ENCODE measurements at regions not wholly inside any gene's neighbourhood (a gene's known extent, or its start where the extent isn't known, plus 50 kb on each side); places are given as distances from the start of the nearest gene placed in this dataset.

- DNase-seq = no peak
Observed at GRCh38 chr4:182169572-182169971, 73.6 kb upstream of the TENM3 start.

DNA sequence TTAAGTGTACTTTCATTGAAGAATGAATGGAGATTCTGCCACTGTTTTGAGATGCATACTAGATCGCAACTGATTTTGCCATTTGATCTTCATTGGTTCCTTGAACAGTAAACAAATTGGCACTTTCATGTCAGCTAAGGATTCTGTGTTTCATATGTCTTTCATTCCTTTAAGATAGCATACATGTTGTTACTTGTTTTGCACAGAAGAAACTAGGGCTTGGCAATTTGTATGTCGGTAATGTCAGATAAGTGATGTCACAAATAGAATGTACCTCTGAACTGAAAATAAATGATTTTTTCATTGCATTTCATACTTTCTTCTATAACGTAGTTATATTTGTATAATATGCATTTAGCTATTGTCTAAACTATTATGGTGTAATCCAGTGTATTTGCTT, 73.2 kb upstream of the TENM3 start:
- DNase-seq = no peak

DNA sequence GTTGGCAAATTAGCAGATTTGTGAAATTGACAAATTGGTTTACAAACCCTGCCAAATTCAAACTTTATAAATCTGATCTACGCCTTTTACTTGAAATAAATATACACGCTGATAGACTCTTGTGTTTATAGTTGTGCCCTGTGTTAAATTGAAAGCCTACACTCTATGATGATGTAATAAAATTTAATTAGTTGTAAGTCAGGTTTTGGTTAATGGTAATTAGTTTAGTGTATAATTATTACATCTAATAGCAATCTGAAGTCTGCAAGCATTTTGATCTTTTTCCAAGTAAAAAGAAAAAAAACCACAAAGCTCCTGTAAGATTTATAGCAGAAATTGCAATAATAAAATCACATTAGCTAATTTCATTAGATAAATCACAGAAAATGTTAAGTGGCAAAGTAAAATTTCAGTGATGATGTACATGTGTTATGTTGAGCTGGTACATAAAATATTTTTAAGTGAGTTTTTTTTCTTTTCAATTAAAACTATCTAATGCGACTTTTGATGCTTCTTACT, 72.7 kb upstream of the TENM3 start:
- no peak for DNase-seq

DNA sequence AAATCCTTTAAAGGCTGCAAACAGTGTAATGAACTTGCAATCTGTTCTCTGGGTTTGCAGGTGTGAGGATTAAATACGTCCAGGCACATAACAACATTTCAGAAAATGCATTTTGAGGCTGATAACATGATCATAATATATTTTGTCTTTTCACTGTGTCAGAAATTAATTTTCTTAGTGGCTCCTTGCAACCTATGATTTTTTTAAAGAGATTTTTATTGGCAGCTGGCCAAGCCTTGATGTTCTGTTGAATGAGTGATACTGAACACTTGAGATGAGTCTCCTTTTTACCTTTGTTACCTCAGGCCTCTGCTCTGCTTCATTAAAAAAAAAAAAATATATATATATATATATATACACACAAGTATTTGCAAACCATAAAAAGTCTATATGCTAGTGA, 68.2 kb upstream of the TENM3 start:
- DNase-seq = no peak

DNA sequence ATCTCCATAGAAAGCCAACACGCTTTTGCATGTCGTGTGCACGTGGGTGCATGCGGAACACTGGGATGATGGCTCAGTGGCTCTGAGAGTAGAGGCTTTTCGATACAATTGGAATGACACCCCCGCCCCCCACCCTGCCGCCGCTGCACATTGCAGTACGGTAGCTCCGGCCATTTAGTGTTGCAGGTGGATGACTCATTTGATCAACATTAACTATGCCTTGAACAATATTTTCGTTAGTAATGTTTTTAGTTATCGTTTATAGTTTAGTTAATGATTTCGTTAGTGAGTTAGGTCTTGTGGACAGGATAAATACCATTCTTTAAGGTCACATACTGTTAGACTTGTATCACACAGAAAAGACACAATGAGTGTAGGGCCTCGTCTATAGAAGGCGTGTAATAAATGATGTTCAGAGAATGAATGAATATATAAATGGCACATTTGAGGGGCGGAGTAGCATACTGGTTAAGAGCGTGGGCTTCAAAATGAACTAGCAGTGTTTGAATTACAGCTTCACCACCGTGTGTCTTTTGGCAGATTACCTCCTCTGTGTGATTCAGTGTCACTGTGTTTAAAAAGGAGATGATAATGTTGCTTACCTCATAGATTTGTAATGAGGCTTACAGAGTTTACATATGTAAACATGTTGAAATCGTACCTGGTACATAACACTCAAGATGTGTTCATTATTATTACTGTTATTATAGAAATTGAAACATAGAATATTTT, 67.2 kb upstream of the TENM3 start:
- no peak for DNase-seq

- no peak for DNase-seq
Observed at GRCh38 chr4:182177166-182177565, 66.0 kb upstream of the TENM3 start.

- DNase-seq = no peak
Observed at GRCh38 chr4:182179105-182179504, 64.1 kb upstream of the TENM3 start.

- DNase-seq = no peak
Observed at GRCh38 chr4:182179751-182180150, 63.5 kb upstream of the TENM3 start.

GRCh38 chr4:182185491-182185890, 57.7 kb upstream of the TENM3 start:
- no peak for DNase-seq

DNA sequence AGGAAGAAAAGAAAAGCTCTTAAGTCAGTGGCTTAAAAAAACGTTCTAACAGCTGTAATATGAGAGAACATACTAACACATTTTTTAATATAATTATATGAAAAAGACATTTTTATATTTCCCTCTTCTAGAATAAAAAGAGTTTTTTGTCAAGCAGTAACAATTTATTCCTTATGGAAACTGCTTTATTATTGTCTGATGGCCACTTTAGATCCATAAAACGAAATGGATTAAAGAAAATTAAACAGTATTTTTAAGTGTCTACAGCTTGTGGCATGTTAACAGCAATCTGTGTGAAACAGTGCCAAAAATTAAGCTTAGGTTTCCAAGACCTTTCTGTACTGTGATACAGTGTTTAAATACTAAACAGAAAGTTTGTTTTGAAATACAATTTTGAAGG, 55.5 kb upstream of the TENM3 start:
- no peak for DNase-seq

DNA sequence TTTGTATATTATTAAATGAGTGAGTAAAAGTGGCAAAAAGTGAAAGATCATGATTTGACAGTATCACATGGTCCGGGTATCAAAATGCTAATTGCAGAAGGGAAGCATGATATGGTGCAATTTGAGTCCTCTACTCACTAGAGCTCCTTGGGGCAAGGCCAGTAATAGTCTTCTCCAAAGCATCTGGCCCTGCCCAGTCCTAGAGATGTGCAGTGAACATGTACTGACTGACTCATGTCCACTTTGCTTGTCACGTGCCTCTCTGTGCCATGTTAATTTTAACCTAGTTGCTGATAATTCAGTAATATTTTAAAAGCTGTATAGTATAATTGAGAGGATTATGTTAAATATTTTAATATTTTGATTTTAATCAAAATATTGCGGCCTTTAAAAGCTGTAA, 54.6 kb upstream of the TENM3 start:
- DNase-seq = no peak

- no peak for DNase-seq
Observed at GRCh38 chr4:182189103-182189878, 53.9 kb upstream of the TENM3 start.

DNA sequence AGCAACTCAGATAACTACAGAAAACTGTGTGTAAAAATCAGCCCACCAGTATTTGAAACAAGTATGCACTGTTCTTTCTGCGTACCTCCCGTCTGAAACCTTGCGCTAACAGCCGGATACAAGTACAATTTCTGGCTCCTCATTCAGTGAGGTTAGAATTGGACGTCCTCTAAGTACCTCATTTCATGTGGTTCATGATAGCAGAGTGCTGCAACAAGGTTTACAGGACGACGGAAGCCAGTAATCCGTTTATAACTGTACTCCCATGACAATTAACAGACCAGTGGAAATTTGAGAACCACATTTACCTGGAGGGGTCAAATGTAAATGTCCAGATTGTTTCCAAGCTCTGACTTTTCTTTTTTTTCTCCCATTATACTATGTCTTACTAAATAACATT, 52.9 kb upstream of the TENM3 start:
- DNase-seq = no peak

- DNase-seq = no peak
Observed at GRCh38 chr4:182192511-182193181, 50.6 kb upstream of the TENM3 start.

DNA sequence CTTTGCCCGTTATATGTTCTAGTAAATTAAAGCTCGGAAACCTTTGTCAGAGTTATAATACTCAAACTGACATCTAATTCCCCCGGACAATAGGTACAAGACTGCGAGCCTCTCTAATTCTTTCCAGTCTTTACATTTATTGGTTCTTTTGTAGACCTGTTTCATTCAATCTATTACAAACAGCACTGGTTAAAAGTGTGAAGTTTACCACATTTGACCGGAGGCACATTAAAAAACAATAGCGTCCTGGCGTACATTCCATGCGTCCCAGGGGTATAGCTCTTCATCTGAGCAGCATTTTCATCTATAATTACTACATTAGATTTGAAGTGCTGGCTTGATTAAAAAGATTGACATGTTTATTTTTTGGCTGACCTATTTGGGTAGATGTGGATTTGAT, 49.9 kb upstream of the TENM3 start:
- DNase-seq = no peak
